ENCODE measurements at regions not wholly inside any gene's neighbourhood (a gene's known extent, or its start where the extent isn't known, plus 50 kb on each side); places are given as distances from the start of the nearest gene placed in this dataset.

DNA sequence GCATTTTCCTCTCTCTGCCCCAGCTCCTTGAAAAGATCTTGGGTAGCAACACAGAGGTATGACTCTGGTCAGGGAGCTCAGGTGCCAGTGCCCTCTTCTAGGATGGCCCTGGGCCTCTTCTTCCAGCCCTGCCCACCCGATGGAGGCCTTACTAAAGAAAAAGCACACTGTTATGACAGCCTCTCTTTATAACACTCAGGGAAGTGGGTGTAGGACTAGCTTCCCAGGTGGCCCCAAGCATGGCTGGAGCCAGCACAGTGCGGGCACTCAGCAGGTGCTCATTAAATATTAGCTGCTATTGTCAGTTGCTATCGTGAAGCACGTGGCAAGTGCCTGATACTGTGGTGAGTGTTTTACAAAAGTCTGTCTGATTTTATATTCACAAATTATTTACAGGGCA is 127.2 kb upstream of the B3GAT1 start:
- TF ChIP-seq POLR2A (IDR thresholded peaks at IDR 0.05): no peak
- TF ChIP-seq, protein P1, sequence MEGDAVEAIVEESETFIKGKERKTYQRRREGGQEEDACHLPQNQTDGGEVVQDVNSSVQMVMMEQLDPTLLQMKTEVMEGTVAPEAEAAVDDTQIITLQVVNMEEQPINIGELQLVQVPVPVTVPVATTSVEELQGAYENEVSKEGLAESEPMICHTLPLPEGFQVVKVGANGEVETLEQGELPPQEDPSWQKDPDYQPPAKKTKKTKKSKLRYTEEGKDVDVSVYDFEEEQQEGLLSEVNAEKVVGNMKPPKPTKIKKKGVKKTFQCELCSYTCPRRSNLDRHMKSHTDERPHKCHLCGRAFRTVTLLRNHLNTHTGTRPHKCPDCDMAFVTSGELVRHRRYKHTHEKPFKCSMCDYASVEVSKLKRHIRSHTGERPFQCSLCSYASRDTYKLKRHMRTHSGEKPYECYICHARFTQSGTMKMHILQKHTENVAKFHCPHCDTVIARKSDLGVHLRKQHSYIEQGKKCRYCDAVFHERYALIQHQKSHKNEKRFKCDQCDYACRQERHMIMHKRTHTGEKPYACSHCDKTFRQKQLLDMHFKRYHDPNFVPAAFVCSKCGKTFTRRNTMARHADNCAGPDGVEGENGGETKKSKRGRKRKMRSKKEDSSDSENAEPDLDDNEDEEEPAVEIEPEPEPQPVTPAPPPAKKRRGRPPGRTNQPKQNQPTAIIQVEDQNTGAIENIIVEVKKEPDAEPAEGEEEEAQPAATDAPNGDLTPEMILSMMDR (IDR thresholded peaks at IDR 0.05): no peak

Data from prostate gland (tissue), 2 donors.